GM06990 (cell line): ENCODE measurements at regions not wholly inside any gene's neighbourhood (a gene's known extent, or its start where the extent isn't known, plus 50 kb on each side); places are given as distances from the start of the nearest gene placed in this dataset.

Experiments
- DNase-seq: peaks from one replicate; pipeline ENCODE4 v3.0.0-alpha.2; 2011; ENCODE audit not compliant: insufficient read length; ENCODE audit errors: extremely low read depth
- H3K27me3 ChIP-seq: replicated peaks from 2 replicates; pipeline ENCODE4 v1.6.0; 2011; ENCODE audit warnings: low read length; ENCODE audit not compliant: control insufficient read depth, insufficient read depth
- H3K36me3 ChIP-seq: 2 replicates; pipeline ENCODE4 v1.5.1; 2011; ENCODE audit warnings: low read length; ENCODE audit not compliant: control insufficient read depth, insufficient read depth
- H3K4me3 ChIP-seq: replicated peaks from 2 replicates; pipeline ENCODE4 v1.5.1; 2011; ENCODE audit warnings: low read depth, mild to moderate bottlenecking, control low read depth, low read length
- CTCF ChIP-seq: IDR thresholded peaks from 2 replicates; pipeline ENCODE4 v1.5.1; 2011; ENCODE audit warnings: low read length, control low read depth, mild to moderate bottlenecking, inconsistent platforms; ENCODE audit not compliant: insufficient read depth, poor library complexity, severe bottlenecking

GRCh38 chr9:82404196-82404870 is 415.8 kb downstream of the SPATA31D1 start:
- DNase-seq, result no peak
- TF ChIP-seq CTCF, result no peak
- no peak overlapping the region for H3K4me3 ChIP-seq
- no peaks in the 10 kb centered on the region for H3K36me3 ChIP-seq
- no peaks in the 10 kb centered on the region for H3K27me3 ChIP-seq

DNA sequence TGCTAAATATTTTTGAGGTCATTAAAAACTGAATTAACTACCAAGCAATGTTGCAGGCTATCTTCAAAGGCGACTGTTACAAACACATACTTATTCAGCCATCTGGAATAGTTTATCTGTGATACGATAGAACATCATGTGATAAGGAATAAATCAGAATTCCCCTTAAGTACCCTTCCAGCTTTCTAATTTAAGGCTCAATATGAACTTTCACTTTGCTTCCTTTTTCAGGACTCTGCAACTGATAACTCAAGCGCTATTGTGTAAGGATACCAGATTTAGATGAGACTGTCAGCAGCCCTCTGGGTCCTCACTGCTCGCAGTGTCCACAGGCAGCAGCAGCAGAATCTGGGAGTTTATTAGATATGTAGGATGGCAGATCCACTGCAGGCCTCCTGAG is 416.3 kb downstream of the SPATA31D1 start:
- Histone ChIP-seq H3K36me3 (no peaks in the 10 kb centered on the region), H3K27me3 (no peaks in the 10 kb centered on the region), H3K4me3 (no peak overlapping the region)
- no peak for DNase-seq
- no peak for TF ChIP-seq CTCF

- Histone ChIP-seq H3K27me3 (no peaks in the 10 kb centered on the region), H3K4me3 (no peak overlapping the region), H3K36me3 (no peaks in the 10 kb centered on the region)
- DNase-seq, result no peak
- no peak for TF ChIP-seq CTCF
Observed at GRCh38 chr9:82406456-82407085, 418.0 kb downstream of the SPATA31D1 start.

GRCh38 chr9:82410306-82410705 is 421.7 kb downstream of the SPATA31D1 start:
- TF ChIP-seq CTCF, result no peak
- DNase-seq, result peak; percentile 12
- Histone ChIP-seq H3K27me3 (no peaks in the 10 kb centered on the region), H3K4me3 (no peak overlapping the region), H3K36me3 (no peaks in the 10 kb centered on the region)

- no peaks in the 10 kb centered on the region for H3K27me3 ChIP-seq
- no peak overlapping the region for H3K4me3 ChIP-seq
- H3K36me3 ChIP-seq, result no peaks in the 10 kb centered on the region
- TF ChIP-seq CTCF, result no peak
- DNase-seq, result no peak
Observed at GRCh38 chr9:82410866-82411265, 422.3 kb downstream of the SPATA31D1 start.
